GM18870 (cell line): ENCODE measurements at regions not wholly inside any gene's neighbourhood (a gene's known extent, or its start where the extent isn't known, plus 50 kb on each side); places are given as distances from the start of the nearest gene placed in this dataset.
"Not testable (repeated sequence)": the region's sequence is repeated elsewhere in the genome, so short reads cannot be mapped to it uniquely, and the experiment has no call there.

ENCODE experiments used
- ATAC-seq: cut with Tn5 transposase; IDR thresholded peaks from one replicate; pipeline ENCODE4 v1.9.1; 2021; ENCODE audit warnings: moderate library complexity; ENCODE audit not compliant: unreplicated experiment

DNA sequence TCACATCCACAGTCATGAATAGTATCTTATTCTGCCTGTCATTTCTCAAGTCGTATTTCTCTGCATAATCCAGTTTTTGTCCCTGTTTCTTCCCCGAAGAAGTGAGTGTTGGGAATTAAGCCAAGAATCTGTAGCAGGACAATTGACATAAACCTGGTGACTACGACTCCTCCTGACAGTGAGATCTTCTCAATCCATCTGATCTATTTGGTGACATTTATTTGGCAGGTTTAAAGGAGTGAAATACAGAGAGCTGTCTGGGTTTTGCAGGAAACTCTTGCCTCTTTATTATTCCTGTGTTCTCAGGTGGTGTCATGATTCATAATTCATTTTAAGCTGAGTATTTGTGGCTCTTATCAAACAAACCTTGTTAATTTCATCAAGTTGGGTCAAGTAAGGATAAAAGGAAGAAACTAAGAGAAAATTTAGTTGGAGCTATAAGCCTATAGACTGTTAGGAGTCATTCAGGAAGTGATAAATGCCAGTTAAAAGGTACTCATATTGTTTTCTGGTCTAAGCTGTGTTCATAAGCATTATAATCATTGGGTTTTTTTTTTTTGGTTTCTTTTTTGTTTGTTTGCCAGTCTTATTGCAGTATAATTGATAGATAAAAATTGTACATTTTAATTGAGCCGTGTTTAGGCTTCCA is 95.9 kb upstream of the PCSK1 start:
- ATAC-seq = no peak

DNA sequence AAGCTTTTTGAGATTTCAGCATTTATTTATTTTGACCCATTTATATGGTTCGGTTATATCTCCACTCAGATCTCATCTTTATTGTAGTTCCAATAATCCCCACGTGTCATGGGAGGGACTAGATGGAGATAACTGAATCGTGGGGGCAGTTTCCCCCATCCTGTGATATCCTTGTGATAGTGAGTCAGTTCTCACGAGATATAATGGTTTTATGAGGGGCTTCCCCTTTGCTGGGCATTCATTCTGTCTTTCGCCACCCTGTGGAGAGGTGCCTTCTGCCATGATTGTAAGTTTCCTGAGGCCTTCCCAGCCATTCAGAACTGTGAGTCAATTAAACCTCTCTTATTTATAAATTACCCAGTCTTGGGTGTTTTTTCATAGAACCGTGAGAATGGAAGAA is 96.5 kb upstream of the PCSK1 start:
- ATAC-seq = no peak

DNA sequence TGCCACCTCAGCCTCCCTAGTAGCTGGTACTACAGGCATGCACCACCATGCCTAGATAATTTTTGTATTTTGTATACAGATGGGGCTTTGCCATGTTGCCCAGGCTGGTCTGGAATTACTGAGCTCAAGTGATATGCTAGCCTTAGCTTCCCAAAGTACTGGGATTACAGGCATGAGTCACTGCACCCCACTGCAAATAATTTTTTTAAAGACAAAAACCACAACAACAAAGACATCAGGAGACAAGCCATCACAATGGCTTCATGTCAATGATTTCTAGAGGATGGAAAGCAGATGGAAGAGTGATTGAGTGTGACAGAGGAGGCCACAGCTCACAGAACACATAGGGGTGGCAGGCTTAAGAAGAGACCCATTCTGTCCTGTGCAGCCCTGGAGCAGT is 97.9 kb upstream of the PCSK1 start:
- ATAC-seq = no peak

DNA sequence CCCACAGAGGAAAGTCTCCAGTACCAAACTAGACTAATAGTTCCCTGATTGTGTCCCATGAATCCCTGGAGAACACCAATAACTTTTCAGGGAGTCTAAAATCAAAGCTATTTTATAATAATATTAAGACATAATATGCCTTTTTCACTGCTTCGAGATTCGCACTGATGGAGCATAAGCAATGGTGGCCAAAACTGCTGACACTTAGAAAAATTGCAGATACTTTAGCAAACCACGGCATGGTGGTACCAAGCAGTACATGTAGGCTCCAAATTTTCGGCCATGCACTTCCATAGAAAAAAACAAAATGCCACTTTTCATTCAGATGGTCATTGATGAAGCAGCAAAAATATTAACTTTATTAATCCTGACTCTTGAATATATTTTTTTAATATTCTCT is 100.3 kb upstream of the PCSK1 start:
- no peak for ATAC-seq

DNA sequence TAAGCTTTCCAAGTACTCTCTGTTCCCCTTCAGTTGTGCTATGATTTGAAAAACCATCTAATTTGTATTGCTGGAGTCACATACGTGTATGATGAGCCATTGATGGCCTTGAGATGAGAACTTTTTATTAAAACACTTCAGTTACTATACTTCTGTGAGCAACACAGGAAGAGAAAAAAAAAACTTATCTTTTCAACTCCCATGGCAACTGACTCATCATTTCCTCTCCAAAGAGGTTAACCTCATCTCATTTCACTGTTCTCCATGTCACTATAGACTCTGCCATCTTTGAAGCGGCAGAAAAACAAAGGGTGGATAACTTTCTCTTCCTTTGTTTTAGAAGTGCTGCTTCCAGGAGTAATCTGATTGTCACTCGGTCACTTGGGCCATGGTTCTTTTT is 104.3 kb upstream of the PCSK1 start:
- ATAC-seq = no peak

DNA sequence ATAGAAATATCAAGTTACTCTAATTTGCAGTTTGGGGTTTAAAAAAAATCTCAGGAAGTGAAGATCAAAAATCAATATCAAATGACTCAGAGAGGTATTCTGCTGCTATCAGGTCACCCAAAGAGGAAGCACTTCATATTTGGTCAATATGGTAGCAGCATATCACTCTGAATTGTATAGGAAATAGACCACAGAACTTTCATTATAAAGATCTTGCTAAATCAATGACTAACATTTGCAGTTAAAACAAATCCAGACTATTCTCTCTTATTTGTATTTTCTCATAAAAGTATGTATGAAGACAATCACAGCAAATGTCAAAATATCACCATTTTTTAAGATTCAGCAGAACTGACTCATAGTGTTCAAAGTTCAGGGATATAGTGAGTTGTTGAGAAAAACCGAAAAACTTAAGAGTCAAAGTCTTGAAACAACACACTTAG is 105.8 kb upstream of the PCSK1 start:
- no peak for ATAC-seq

DNA sequence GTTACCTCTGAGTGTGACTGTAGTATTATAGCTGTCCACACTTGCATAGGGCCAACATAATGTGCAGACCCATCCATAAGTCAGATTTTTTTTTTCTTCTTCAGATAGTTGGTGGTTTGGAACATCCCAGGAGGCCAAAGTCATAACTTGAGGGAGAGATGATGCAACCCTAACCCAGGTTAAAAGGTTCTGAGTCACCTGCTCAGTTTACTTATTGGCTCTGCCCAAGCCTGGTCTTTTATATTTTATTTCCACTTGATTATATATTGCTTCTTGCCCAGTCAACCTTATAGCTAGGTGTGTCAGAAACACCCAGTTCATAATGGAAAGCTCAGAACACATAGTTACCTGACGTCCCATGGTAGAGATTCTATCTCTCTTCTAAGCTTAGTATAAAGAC is 113.1 kb upstream of the PCSK1 start:
- no peak for ATAC-seq

DNA sequence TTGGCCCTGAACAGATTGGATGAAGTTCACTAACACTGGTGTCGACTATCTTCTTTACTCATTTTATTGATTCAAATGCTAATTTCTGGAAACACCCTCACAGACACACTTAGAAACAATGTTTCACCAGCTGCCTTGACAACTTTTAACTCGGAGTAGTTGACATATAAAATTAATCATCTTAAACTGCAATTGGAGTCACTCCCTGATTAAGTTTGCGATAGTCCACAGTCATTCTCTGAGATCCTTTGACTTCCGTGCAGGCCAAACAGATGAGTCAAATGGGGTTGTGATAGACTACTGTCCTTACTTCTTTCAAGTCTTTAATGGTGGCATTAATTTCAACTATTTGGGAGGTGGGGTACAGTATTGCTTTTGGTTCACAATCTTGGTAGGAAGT is 114.4 kb upstream of the PCSK1 start:
- ATAC-seq = no peak

DNA sequence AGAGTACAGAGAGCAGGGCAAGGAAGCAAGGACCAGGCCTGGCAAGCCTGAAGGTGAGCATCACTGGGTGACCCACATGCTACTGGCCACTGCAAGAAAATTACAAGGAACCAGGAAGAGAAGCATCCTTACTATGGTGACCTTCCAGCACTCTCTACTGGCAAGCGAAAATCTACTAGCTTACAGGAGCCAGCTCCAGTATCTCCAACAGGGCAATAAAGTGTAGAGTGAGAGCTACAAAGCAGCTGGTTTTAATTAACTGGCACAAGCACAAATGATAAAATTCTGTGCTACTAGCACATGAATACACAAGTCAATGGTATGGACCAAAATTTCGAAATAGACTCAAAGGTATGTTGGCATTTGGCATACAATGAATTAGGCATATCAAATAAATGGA is 113.3 kb upstream of the CAST start:
- ATAC-seq = no peak

DNA sequence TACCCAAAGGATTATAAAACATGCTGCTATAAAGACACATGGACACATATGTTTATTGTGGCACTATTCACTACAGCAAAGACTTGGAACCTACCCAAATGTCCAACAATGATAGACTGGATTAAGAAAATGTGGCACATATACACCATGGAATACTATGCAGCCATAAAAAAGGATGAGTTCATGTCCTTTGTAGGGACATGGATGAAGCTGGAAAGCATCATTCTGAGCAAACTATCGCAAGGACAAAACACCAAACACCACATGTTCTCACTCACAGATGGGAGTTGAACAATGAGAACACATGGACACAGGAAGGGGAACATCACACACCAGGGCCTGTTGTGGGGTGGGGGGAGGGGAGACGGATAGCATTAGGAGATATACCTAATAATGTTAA is 101.3 kb upstream of the CAST start:
- ATAC-seq = not testable (repeated sequence)

DNA sequence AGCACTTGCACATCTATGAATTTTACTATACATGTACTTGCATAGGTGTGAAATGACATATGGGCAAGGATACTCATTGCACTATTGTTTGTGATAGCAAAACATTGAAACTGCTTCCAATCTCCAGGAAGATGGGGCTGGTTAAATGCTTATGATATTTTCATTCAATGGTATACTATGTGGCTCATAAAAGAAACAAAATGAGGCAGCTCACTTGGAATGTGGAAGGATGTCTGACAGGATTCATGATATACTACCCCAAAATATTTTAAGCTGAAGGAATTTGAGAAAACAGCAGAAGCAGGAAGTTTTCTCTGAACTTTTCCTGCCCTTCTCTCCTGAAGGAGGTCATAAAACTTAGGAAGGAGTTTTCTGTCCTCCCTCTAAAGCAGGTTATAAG is 99.6 kb upstream of the CAST start:
- ATAC-seq = no peak

DNA sequence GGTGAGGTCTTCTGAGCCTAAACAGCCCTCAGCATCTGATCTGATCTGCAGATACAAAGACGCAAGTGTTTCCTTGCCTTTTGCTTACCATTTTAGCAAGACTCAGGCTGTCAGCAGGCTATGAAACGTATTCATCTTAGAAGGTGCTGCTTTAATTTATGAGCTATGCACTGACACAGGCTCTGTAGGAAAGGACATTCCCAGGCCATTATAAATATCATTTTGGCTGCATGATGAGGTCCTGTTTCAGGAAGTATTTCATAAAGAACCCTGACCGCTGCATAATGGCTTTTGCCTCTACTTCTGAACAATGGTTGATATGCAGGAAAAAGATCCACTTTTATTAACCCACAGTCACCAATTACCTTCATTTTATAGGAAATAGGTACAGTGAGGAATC is 98.4 kb upstream of the CAST start:
- no peak for ATAC-seq

DNA sequence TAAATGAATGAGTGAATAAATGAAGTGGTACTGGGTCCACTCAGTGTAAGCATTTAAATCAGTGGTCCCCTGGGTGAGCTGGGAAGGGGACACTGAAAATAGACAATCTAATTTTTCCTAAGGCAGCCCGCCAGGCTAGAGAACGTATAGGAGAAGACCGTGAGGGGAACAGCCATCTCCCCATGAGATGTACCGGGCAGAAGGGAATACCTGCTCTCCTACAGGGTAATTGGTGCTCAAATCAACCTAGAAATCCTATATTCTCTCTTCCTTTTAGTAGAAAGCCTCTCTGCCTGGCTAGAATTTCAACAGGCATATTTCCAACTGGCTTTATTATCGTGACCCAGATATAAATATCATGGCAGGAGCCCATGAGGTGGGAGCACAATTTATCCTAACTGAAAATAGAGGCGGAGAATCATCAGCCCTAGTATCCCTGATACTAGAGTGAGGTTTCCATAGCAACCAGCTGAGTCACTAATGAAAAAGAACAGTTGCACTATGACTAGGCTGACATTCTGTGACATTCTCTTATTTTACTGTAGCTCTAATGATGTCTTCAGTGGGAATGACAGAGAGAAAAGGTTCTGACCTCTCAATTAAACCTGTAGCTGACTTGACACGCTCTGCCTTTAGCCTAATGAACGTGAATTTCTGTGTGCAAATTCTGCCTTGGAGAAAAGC is 96.5 kb upstream of the CAST start:
- ATAC-seq = peak; percentile 86

DNA sequence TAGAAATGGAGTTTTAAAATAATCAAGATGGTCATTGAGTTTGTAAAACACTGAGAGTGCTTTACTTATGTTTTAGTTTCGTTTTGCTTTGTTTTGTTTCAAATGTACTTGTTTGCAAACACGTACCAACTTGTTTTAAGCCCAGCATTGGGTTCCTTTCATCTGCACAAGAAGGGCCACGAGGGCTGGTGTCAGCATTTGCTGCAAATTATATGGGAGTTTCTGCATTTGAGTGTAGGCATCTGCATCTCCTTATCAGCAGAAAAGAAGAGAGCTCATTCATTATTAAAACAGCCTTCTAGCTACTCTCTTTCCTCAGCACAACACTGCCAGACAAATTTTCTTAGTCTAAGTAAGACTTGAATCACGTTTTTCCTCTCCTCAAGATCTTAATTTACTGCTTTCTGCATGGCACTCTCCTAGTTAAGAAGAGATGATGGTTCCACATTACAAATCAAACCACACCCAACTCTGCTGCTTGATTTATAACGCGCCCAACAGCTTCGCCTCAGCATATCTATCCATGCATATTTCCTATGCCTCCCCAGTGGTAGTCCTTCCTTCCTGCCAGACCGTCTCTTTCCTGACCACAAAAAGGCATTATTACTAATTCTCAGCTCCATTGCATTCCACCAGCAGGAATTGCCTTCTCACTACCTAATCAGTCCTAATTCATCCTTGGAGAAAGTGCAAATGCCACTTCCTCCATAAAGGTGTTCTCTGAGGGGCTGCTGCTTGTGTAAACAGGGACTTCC is 95.2 kb upstream of the CAST start:
- no peak for ATAC-seq

DNA sequence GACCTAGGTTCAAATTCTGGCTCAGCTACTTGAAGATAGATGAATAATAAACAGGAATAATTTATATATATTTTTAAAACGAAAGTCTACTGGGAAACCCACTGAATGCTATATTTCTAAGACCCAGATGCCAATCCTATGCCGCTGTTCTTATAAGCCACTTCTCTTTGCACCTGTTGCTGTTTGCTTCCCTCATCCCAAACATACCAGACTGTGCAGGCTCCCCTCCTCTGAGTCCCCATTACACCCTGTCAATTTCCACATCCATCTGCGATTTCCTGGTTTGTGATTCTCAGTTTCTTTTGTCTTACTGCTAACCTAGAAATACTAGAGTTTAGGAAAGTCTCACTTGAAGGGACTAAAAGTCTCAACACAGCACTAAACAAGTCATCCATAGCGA is 92.8 kb upstream of the CAST start:
- ATAC-seq = no peak

DNA sequence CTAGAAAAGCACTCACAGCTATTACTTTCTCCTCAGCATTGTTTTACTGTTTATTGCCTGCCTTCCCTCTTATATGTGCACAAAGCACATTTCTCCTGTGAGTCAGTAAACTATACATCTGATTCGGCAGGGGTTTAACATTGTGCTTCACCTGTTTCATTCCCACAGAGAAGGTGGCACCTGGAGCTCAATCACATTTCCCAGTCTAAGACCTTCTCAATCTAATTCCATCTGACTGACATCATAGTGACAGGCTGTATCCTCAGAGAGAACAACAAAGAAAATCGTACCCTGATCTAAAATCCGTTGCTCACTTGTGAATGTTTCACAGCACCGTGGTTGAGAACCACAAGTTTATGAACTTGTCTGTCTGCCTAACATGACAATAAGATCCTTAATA is 92.4 kb upstream of the CAST start:
- no peak for ATAC-seq

DNA sequence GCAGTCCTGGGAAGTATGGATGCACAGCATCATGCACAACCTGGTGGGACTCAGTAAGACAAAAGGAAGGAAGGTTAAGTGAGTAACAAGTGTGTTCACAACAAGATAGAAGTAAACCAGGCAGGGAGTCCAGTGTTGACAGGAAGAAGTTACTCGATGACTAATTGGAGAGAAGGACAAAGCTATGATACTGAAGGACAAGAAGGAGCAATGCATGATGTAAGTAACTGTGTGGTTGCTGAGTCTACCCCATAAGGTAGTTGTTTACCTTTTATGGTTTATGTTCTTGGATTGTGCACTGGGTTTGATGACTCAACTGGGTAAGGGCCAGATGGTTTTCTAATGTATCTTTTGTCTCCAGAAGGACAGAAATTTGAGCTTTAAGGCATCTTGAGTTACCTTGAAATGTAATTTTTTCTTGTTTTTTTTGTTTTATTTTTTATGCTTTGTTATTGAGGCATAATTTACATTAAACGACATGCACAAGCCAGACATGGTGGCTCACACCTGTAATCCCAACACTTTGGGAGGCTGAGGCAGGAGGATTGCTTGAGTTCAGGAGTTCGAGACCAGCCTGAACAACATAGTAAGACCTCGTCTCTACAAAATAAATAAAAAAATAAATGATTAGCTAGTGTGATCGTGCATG is 89.2 kb upstream of the CAST start:
- no peak for ATAC-seq

DNA sequence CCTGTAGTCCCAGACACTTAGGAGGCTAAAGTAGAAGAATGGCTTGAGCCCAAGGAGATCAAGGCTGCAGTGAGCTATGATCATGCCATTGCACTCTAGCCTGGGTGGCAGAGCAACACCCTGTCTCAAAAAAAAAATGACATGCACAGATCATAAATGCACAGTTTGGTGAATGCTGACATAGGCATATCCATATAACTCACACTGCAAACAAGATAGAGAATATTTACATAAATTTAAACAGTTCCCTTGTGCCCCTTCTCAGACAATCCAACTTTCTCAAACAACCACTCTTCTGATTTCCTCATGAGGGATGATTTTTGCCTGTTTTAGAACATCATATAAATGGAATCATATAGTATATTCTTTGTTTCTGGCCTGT is 88.7 kb upstream of the CAST start:
- no peak for ATAC-seq

DNA sequence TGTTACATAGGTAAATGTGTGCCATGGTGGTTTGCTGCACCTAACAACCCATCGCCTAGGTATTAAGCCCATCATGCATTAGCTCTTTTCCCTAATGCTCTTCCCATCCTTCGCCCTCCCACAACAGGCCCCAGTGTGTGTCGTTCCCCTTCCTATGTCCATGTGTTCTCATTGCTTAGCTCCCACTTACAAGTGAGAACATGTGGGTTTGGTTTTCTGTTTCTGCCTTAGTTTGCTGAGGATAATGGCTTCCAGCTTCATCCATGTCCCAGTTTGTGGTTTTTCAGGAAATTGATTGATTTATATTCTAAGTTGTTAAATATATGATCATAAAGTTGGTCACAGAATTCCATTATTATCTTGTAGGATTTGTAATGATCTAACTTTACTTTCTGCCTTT is 85.3 kb upstream of the CAST start:
- no peak for ATAC-seq

DNA sequence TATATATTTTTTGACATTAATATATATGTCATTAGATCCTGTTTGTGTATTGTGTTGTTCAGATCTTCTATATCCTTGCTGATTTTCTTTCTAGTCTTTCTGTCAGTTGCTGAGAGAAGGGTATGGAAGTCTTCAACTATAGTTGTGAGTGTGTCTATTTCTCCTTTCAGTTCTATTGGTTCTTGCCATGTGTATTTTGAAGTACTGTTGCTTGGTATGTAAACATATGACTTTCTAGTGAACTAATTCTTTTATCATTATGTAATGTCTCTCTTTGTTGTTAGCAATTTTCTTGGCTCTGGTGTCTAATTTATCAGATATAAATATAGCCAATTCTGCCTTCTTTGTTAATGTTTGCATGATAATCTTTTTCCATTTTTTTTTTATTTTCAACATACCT is 84.3 kb upstream of the CAST start:
- ATAC-seq = no peak

DNA sequence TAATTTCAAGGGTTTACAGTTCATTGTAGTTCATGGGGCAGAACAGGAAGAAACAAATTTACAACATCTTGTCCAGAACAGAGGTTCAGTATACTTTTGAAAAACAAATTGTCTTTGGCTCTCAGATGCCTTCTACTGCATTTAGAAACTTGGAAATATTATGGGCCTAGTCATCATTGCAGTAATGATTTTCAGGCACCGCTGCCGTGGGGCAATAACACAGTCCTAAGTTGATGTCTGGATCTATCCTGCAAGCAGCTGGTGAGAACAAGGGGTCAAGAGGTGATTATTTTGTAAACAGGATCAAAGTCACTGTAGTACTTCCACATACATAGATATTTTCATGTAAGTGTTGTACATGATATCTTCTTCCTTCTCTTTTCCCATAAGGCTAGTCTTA is 82.5 kb upstream of the CAST start:
- ATAC-seq = no peak

DNA sequence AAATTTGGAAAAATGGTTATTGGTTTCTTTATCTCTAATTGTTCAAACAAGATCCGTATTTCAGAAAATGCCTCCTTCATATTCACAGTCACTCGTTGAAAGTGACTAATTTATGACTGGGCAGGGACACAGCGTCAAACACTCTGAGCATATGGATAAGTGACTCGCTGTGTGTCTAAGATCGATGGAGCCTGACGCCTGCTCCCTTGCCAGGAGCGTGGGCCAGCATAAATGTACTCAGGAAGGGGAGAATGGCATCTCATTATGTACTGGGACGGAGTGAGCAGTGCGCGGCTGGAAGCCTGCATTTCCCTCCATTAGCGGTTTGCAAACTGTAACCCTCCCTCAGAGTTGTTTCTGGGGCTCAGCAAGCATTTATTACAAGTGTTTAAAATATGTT is 79.8 kb upstream of the CAST start:
- ATAC-seq = no peak
